IPS-NIHi7 (cell line): ENCODE measurements at regions not wholly inside any gene's neighbourhood (a gene's known extent, or its start where the extent isn't known, plus 50 kb on each side); places are given as distances from the start of the nearest gene placed in this dataset.
A peak's percentile ranks its signal among the peaks of the same experiment; 100 is the strongest.

Source experiments
- DNase-seq: peaks from one replicate; pipeline ENCODE4 v3.0.0; 2012; ENCODE audit warnings: mixed read lengths; ENCODE audit errors: extremely low spot score

GRCh38 chr4:169810325-169811323 lies 52.9 kb upstream of the HPF1 start:
- peak; percentile 74 for DNase-seq

- no peak for DNase-seq
These were observed 50.3 kb upstream of the HPF1 start for GRCh38 chr4:169807934-169808509.
